Lower leg skin (tissue), 4 donors: ENCODE measurements at regions not wholly inside any gene's neighbourhood (a gene's known extent, or its start where the extent isn't known, plus 50 kb on each side); places are given as distances from the start of the nearest gene placed in this dataset.

Experiments used
- DNase-seq, 2 donors: peaks; one replicate each; pipeline ENCODE4 v3.0.0-alpha.2; 2019; ENCODE audit warnings: low spot score in 2 of 2
- H3K4me3 ChIP-seq: fragments of 200-600 bp; sonication (generic); 2 replicates; pipeline ENCODE4 v1.5.1; 2017; ENCODE audit warnings: mild to moderate bottlenecking, low read depth; ENCODE audit not compliant: poor library complexity, severe bottlenecking
- CTCF ChIP-seq, 3 donors: fragments of 450-650 bp; IDR thresholded peaks; one replicate each; pipeline ENCODE4 v1.5.1; 2016; ENCODE audit warnings: antibody characterized with exemption in 3 of 3, mild to moderate bottlenecking in 3 of 3, moderate library complexity in 2 of 3
- POLR2A ChIP-seq, 2 donors: fragments of 450-650 bp; IDR thresholded peaks; one replicate each; pipeline ENCODE4 v1.6.1; 2016 to 2017; ENCODE audit warnings: antibody characterized with exemption in 2 of 2, mild to moderate bottlenecking in 1 of 2, moderate library complexity in 1 of 2
- WGBS, 2 donors: methylation state at CpG; one replicate each; pipeline ENCODE4 v1.1.5; 2018; 5-methylcytosine and 5-hydroxymethylcytosine counted together
- intact Hi-C: fragments of 100-400 bp; cut with DNase I; formaldehyde crosslinking; loops from one replicate; pipeline ENCODE4 v1.15.0; 2023; ENCODE audit warnings: low total_unique reads

- TF ChIP-seq CTCF (IDR thresholded peaks at IDR 0.05) (no peak), POLR2A (IDR thresholded peaks at IDR 0.05) (no peak)
- no peak overlapping the region for H3K4me3 ChIP-seq
- intact Hi-C loops = no loop called here
- WGBS, 2 donors = 83 to 94% methylated on average over 3 of the region's 3 CpGs
- no peak for DNase-seq
Measured at GRCh38 chr11:106234794-106235193, 157.3 kb downstream of the AASDHPPT start.

GRCh38 chr11:106236295-106236694 lies 158.8 kb downstream of the AASDHPPT start:
- intact Hi-C loops = no loop called here
- 82 to 88% methylated on average over 2 of the region's 2 CpGs for WGBS, 2 donors
- DNase-seq = no peak
- no peak overlapping the region for H3K4me3 ChIP-seq
- no peak for TF ChIP-seq CTCF (IDR thresholded peaks at IDR 0.05)
- no peak for TF ChIP-seq POLR2A (IDR thresholded peaks at IDR 0.05)

GRCh38 chr11:106238704-106239360 lies 161.4 kb downstream of the AASDHPPT start:
- WGBS, 2 donors = 86 to 87% methylated on average over 1 of the region's 1 CpG
- DNase-seq = no peak
- no peak overlapping the region for H3K4me3 ChIP-seq
- no peak for TF ChIP-seq CTCF (IDR thresholded peaks at IDR 0.05)
- no peak for TF ChIP-seq POLR2A (IDR thresholded peaks at IDR 0.05)
- intact Hi-C loops = no loop called here

GRCh38 chr11:106241601-106242257 lies 164.3 kb downstream of the AASDHPPT start:
- 89 to 90% methylated on average over 6 of the region's 6 CpGs for WGBS, 2 donors
- intact Hi-C loops = no loop called here
- no peak for TF ChIP-seq CTCF (IDR thresholded peaks at IDR 0.05)
- no peak for TF ChIP-seq POLR2A (IDR thresholded peaks at IDR 0.05)
- H3K4me3 ChIP-seq = no peak overlapping the region
- no peak for DNase-seq

- H3K4me3 ChIP-seq = no peak overlapping the region
- TF ChIP-seq POLR2A (IDR thresholded peaks at IDR 0.05) (no peak), CTCF (IDR thresholded peaks at IDR 0.05) (no peak)
- DNase-seq = no peak
- intact Hi-C loops = no loop called here
- 53 to 61% methylated on average over 2 of the region's 2 CpGs for WGBS, 2 donors
Measured at GRCh38 chr11:106242718-106243415, 165.4 kb downstream of the AASDHPPT start.
